Heart right ventricle (tissue), 16 donors: ENCODE measurements at regions not wholly inside any gene's neighbourhood (a gene's known extent, or its start where the extent isn't known, plus 50 kb on each side); places are given as distances from the start of the nearest gene placed in this dataset.
"Not testable (repeated sequence)": the region's sequence is repeated elsewhere in the genome, so short reads cannot be mapped to it uniquely, and the experiment has no call there.

Experiments
- ATAC-seq, 8 donors: fragments of 200-7000 bp; cut with Tn5 transposase; one replicate each; pipeline ENCODE4 v1.9.1; 2020; ENCODE audit warnings: mild to moderate bottlenecking in 8 of 8, moderate library complexity in 8 of 8, moderate number of reproducible peaks in 1 of 8
- DNase-seq, 2 donors: peaks; one replicate each; pipeline ENCODE4 v3.0.0-alpha.2; 2020
- H3K27ac ChIP-seq, 10 donors: fragments of 200-600 bp; sonication (generic) in 2 of 10; one replicate each; pipeline versions ENCODE4 v1.5.0 to v1.8.0; 2020 to 2022; ENCODE audit warnings: mild to moderate bottlenecking in 3 of 10
- H3K27me3 ChIP-seq, 7 donors: fragments of 200-600 bp; one replicate each; pipeline ENCODE4 v1.8.0; 2021 to 2022; ENCODE audit warnings: mild to moderate bottlenecking in 2 of 7
- H3K36me3 ChIP-seq, 9 donors: fragments of 200-600 bp; sonication (generic) in 1 of 9; one replicate each; pipeline versions ENCODE4 v1.5.0 to v1.8.0; 2020 to 2022; ENCODE audit warnings: mild to moderate bottlenecking in 2 of 9
- H3K4me1 ChIP-seq, 9 donors: fragments of 200-600 bp; sonication (generic) in 1 of 9; one replicate each; pipeline versions ENCODE4 v1.5.0 to v1.8.0; 2020 to 2022; ENCODE audit warnings: mild to moderate bottlenecking in 4 of 9
- H3K4me3 ChIP-seq, 10 donors: fragments of 200-600 bp; sonication (generic) in 2 of 10; one replicate each; pipeline versions ENCODE4 v1.5.0 to v1.8.0; 2020 to 2022; ENCODE audit warnings: mild to moderate bottlenecking in 7 of 10, moderate library complexity in 2 of 10
- H3K9me3 ChIP-seq, 11 donors: fragments of 200-600 bp in 10 of 11; sonication (generic) in 2 of 11; one replicate each; pipeline versions ENCODE4 v1.5.0 to v1.8.0; 2013 to 2022; ENCODE audit warnings: mild to moderate bottlenecking in 2 of 11, control low read depth in 1 of 11, moderate library complexity in 1 of 11
- CTCF ChIP-seq, 9 donors: fragments of 200-600 bp; sonication (generic) in 2 of 9; IDR thresholded peaks; one replicate each; pipeline versions ENCODE4 v1.5.0 to v1.8.0; 2021 to 2022; ENCODE audit warnings: antibody characterized with exemption in 9 of 9, mild to moderate bottlenecking in 5 of 9, moderate library complexity in 1 of 9
- WGBS, 2 donors: extraction: QIAGEN DNeasy Blood & Tissue Kit; methylation state at CpG; one replicate each; pipeline ENCODE4 v1.1.7; 2013; ENCODE audit warnings: inconsistent platforms in 1 of 2; 5-methylcytosine and 5-hydroxymethylcytosine counted together
- intact Hi-C, 10 donors: fragments of 100-400 bp; cut with DNase I; formaldehyde crosslinking; loops; one replicate each; pipeline versions ENCODE4 v1.11.1 to v1.14.2; 2022
- donor health status: Arrhythmogenic right ventricular cardiomyopathy.
- donor health status: ischemic (EF 13 %, LVEDD 7.1; RV severe dilation, severe dysfunction).
- donor health status: healthy with polysubstance abuse.
- donor health status: DM: no; HTN: yes; CAD: no.
- donor health status: DM: no; HTN: no; CAD: no.
- donor health status: ischemic (EF 25% LVEDD 6.9; RV normal size, moderate dysfunction).
- donor health status: ischemic (EF 25% LVEDD 5.7; RV mildly dilated, moderate dysfunction).
- donor health status: healthy.
- donor health status: DM: yes; HTN: yes; CAD: no.
- donor health status: Ischemic cardiomyopathy.
- donor health status: ischemic (EF 35%, LVEDD 5.7; RV mildly dilated, moderate dysfunction).
- donor health status: nonischemic (EF 11% LVEDD 7.7; RV severe dilation, severe dysfunction).
- donor health status: DM: yes; HTN: yes; CAD: no.
- donor health status: PGD.
- donor health status: ischemic (EF 29% LVEDD 5.4; RV normal size, mild dysfunction).
- donor health status: nonischemic (EF 23%, LVEDD 6.1; RV moderate dilation, normal function).

DNA sequence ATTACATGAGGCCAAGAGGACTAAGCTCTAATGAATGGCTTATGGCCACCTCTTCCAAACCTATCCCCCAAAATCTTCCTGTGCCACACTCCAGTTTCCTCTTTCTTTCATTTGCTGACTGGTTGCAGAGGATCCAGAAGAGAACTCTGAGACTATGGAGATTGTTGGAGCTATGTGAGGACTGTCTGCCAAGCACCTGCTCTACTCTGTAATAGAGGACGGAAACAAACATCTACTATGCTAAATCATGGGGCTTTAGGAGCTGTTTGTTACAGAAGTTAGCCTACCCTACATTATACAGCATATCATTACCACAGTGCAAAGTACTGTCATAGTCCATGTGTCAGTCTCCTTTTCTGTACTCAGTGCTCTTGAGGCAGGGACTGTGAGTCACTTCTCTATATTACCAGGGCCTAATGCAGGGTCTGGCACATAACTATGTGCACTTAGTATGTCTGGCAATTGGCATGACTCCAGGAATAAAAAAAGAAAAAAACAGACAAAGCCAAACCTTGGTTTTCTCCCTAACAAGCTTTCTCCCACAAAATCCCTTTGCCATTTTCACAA is 95.1 kb downstream of the RPAP3 start:
- no peak for ATAC-seq
- DNase-seq, result no peak
- 94 to 100% methylated on average over 1 of the region's 1 CpG for WGBS, 2 donors
- Histone ChIP-seq H3K4me1 (peaks cover 0 to 11% (median 0%) of the 10 kb centered on the region in 9 donors), H3K27ac (no peak overlapping the region), H3K9me3 (peaks cover 0 to 31% (median 14%) of the 10 kb centered on the region in 11 donors), H3K4me3 (no peak overlapping the region), H3K36me3 (no peaks in the 10 kb centered on the region), H3K27me3 (no peaks in the 10 kb centered on the region)
- intact Hi-C loops, result no loop called here
- TF ChIP-seq CTCF (IDR thresholded peaks at IDR 0.05), result no peak

GRCh38 chr12:47609806-47610205 is 96.0 kb downstream of the RPAP3 start:
- no peak for TF ChIP-seq CTCF (IDR thresholded peaks at IDR 0.05)
- H3K27ac ChIP-seq, result no peak overlapping the region
- intact Hi-C loops, result no loop called here
- ATAC-seq, result no peak
- WGBS, 2 donors, result 90 to 97% methylated on average over 3 of the region's 3 CpGs
- no peak for DNase-seq
- H3K4me1 ChIP-seq, result peaks cover 0 to 11% (median 0%) of the 10 kb centered on the region in 9 donors
- H3K9me3 ChIP-seq, result peaks cover 0 to 31% (median 14%) of the 10 kb centered on the region in 11 donors
- no peaks in the 10 kb centered on the region for H3K27me3 ChIP-seq
- no peaks in the 10 kb centered on the region for H3K36me3 ChIP-seq
- no peak overlapping the region for H3K4me3 ChIP-seq

GRCh38 chr12:47608671-47609070 is 97.2 kb downstream of the RPAP3 start:
- H3K36me3 ChIP-seq, H3K27me3 ChIP-seq, DNase-seq, H3K4me3 ChIP-seq, intact Hi-C loops: not testable (repeated sequence)
- H3K4me1 ChIP-seq, result peaks cover 0 to 11% (median 0%) of the 10 kb centered on the region in 9 donors
- peak overlapping the region in 1 of 10 donors; percentile 70 for H3K27ac ChIP-seq
- ATAC-seq, result peak in 2 of 8 donors; percentile 24 to 42
- H3K9me3 ChIP-seq, result peaks cover 0 to 28% (median 14%) of the 10 kb centered on the region in 11 donors
- WGBS, 2 donors, result 86 to 89% methylated on average over 4 of the region's 4 CpGs

DNA sequence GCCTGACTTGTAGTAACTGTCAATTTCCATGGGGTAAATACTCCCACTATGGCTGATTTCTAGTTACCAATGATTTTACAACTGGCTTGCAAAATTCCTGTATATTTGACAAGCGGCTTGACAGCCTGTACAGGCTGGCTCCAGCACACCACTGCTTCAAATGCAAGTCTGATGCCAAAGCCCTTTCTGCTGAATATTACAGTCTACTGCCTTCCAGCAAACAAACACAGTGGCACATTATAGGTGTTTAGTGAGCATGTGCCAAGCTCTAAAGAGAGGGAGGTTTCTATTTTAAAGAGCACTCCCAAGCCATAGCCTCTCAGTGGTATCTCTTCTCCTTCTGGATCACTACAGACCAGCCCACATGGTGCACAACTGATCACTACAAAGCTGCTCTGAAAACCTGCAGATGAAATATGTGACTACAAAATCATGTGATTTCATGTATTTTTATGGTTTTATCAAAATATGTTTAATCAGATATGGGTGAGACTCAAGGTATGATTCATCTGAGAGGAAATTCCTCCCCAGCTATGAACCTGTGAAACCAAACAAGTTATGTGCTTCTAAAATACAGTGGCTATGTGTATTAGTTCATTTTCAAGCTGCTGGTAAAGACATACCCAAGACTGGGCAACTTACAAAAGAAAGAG is 101.5 kb downstream of the RPAP3 start:
- no peaks in the 10 kb centered on the region for H3K27me3 ChIP-seq
- no peak for TF ChIP-seq CTCF (IDR thresholded peaks at IDR 0.05)
- ATAC-seq (no peak), DNase-seq (no peak)
- H3K27ac ChIP-seq, result no peak overlapping the region
- peaks cover 0 to 21% (median 9%) of the 10 kb centered on the region in 11 donors for H3K9me3 ChIP-seq
- WGBS, 2 donors, result 100% methylated on average over 1 of the region's 1 CpG
- intact Hi-C loops, result no loop called here
- no peak overlapping the region for H3K4me3 ChIP-seq
- peaks cover 0 to 11% (median 0%) of the 10 kb centered on the region in 9 donors for H3K4me1 ChIP-seq
- H3K36me3 ChIP-seq, result no peaks in the 10 kb centered on the region
